Breast epithelium (tissue), 3 donors: ENCODE measurements at regions not wholly inside any gene's neighbourhood (a gene's known extent, or its start where the extent isn't known, plus 50 kb on each side); places are given as distances from the start of the nearest gene placed in this dataset.

ENCODE experiments used
- POLR2A ChIP-seq: fragments of 450-650 bp; IDR thresholded peaks from one replicate; pipeline ENCODE4 v1.6.1; 2016; ENCODE audit warnings: antibody characterized with exemption, mild to moderate bottlenecking, moderate library complexity
- POLR2AphosphoS5 ChIP-seq, 3 donors: sonication (generic); formaldehyde crosslinking; IDR thresholded peaks; one replicate each; pipeline ENCODE4 v1.6.1; 2017; ENCODE audit warnings: antibody characterized with exemption in 3 of 3
- TF ChIP-seq, protein P1 (sequence below), 3 donors: fragments of 450-650 bp; IDR thresholded peaks; one replicate each; pipeline ENCODE4 v1.5.1; 2016 to 2017; ENCODE audit warnings: antibody characterized with exemption in 3 of 3, mild to moderate bottlenecking in 3 of 3, moderate library complexity in 3 of 3

GRCh38 chr4:165597581-165598480, 219.0 kb downstream of the CPE start:
- TF ChIP-seq, protein P1, sequence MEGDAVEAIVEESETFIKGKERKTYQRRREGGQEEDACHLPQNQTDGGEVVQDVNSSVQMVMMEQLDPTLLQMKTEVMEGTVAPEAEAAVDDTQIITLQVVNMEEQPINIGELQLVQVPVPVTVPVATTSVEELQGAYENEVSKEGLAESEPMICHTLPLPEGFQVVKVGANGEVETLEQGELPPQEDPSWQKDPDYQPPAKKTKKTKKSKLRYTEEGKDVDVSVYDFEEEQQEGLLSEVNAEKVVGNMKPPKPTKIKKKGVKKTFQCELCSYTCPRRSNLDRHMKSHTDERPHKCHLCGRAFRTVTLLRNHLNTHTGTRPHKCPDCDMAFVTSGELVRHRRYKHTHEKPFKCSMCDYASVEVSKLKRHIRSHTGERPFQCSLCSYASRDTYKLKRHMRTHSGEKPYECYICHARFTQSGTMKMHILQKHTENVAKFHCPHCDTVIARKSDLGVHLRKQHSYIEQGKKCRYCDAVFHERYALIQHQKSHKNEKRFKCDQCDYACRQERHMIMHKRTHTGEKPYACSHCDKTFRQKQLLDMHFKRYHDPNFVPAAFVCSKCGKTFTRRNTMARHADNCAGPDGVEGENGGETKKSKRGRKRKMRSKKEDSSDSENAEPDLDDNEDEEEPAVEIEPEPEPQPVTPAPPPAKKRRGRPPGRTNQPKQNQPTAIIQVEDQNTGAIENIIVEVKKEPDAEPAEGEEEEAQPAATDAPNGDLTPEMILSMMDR (IDR thresholded peaks at IDR 0.05) = no peak
- TF ChIP-seq POLR2A (no peak), POLR2AphosphoS5 (IDR thresholded peaks at IDR 0.05) (no peak)
